B cell (primary cell): ENCODE measurements at regions not wholly inside any gene's neighbourhood (a gene's known extent, or its start where the extent isn't known, plus 50 kb on each side); places are given as distances from the start of the nearest gene placed in this dataset.

Experiments used
- ATAC-seq: fragments of 200-7000 bp; cut with Tn5 transposase; one replicate; pipeline ENCODE4 v1.10.0; 2021; ENCODE audit warnings: low read depth, mild to moderate bottlenecking, moderate number of reproducible peaks, moderate library complexity
- CTCF ChIA-PET: fragments of 350-600 bp; sonication (Branson Sonifier 250); formaldehyde crosslinking; loops from one replicate; lab custom pipeline; 2021; ENCODE audit warnings: antibody characterized with exemption, inconsistent platforms; lab: Charles Lee
- POLR2A ChIA-PET: fragments of 350-600 bp; sonication (Branson Sonifier 250); formaldehyde crosslinking; loops from one replicate; lab custom pipeline; 2021; ENCODE audit warnings: antibody characterized with exemption; lab: Charles Lee
- DNase-seq: peaks from one replicate; pipeline ENCODE4 v3.0.0; 2013
- H2AFZ ChIP-seq: 2 replicates; pipeline ENCODE4 v1.6.1; 2012; ENCODE audit warnings: mild to moderate bottlenecking, low read depth, low read length; ENCODE audit not compliant: insufficient read depth, poor library complexity, severe bottlenecking
- H3K27ac ChIP-seq, 2 donors: 1 replicate in 1 of 2; 2 replicates in 1 of 2; pipeline ENCODE4 v1.5.1; 2012 to 2013; ENCODE audit warnings: low read length in 2 of 2, mild to moderate bottlenecking in 2 of 2, moderate library complexity in 1 of 2
- H3K27me3 ChIP-seq, 4 experiments: fragments of 200-600 bp in 1 of 4; sonication (generic) in 1 of 4; replicated peaks in 1 of 4; 1 replicate in 2 of 4; 2 replicates in 2 of 4; pipeline versions ENCODE4 v1.6.1 to v1.7.0; 2013 to 2016; ENCODE audit warnings: low read length in 3 of 4, mild to moderate bottlenecking in 2 of 4, mixed read lengths in 1 of 4, moderate library complexity in 1 of 4; ENCODE audit not compliant: insufficient read depth in 4 of 4, control insufficient read depth in 3 of 4; ENCODE audit errors: control extremely low read depth in 1 of 4
- H3K36me3 ChIP-seq, 2 experiments: replicated peaks in 1 of 2; 1 replicate in 1 of 2; 2 replicates in 1 of 2; pipeline versions ENCODE4 v1.6.1 to v1.7.1; 2013; ENCODE audit warnings: low read length in 1 of 2; ENCODE audit not compliant: insufficient read depth in 2 of 2, control insufficient read depth in 1 of 2; ENCODE audit errors: control extremely low read depth in 1 of 2, extremely low read depth in 1 of 2
- H3K4me1 ChIP-seq, 2 donors: fragments of 200-600 bp in 1 of 2; sonication (generic) in 1 of 2; 1 replicate in 1 of 2; 2 replicates in 1 of 2; pipeline versions ENCODE4 v1.5.1 to v1.6.1; 2013 to 2017; ENCODE audit warnings: low read length in 2 of 2; ENCODE audit not compliant: control insufficient read depth in 2 of 2, insufficient read depth in 2 of 2
- H3K4me2 ChIP-seq: replicated peaks from 2 replicates; pipeline ENCODE3; 2012; ENCODE audit warnings: mild to moderate bottlenecking, low read depth, low read length; ENCODE audit not compliant: poor library complexity, severe bottlenecking
- H3K4me3 ChIP-seq, 5 experiments: fragments of 200-600 bp in 1 of 5; sonication (generic) in 1 of 5; 1 replicate in 3 of 5; 2 replicates in 2 of 5; pipeline versions ENCODE4 v1.5.1 to v1.7.0; 2011 to 2016; ENCODE audit warnings: low read length in 4 of 5, mild to moderate bottlenecking in 4 of 5, low read depth in 2 of 5, control low read depth in 1 of 5, moderate library complexity in 1 of 5; ENCODE audit not compliant: insufficient read depth in 1 of 5; ENCODE audit errors: control extremely low read depth in 1 of 5, extremely low read depth in 1 of 5
- H3K79me2 ChIP-seq: fragments of 200-600 bp; sonication (generic); one replicate; pipeline ENCODE4 v1.6.0; 2016; ENCODE audit warnings: low read length; ENCODE audit not compliant: control insufficient read depth, insufficient read depth
- H3K9ac ChIP-seq: fragments of 200-600 bp; sonication (generic); 2 replicates; pipeline ENCODE4 v1.6.1; 2017; ENCODE audit warnings: mild to moderate bottlenecking, low read length, moderate library complexity
- H3K9me3 ChIP-seq, 3 donors: one replicate each; pipeline versions ENCODE4 v1.6.1 to v1.7.1; 2013; ENCODE audit warnings: low read length in 2 of 3; ENCODE audit not compliant: control insufficient read depth in 2 of 3, insufficient read depth in 1 of 3; ENCODE audit errors: control extremely low read depth in 1 of 3
- H4K20me1 ChIP-seq: 2 replicates; pipeline ENCODE4 v1.6.0; 2012; ENCODE audit warnings: mild to moderate bottlenecking, low read length; ENCODE audit not compliant: insufficient read depth, control insufficient read depth, poor library complexity, severe bottlenecking
- H3K27ac Mint-ChIP-seq: one replicate; pipeline ENCODE4 v1.8.0; 2021; ENCODE audit warnings: mixed read lengths
- H3K27me3 Mint-ChIP-seq: one replicate; pipeline ENCODE4 v1.8.0; 2021; ENCODE audit warnings: mixed read lengths
- H3K4me1 Mint-ChIP-seq: one replicate; pipeline ENCODE4 v1.8.0; 2021; ENCODE audit warnings: mixed read lengths
- H3K4me3 Mint-ChIP-seq: one replicate; pipeline ENCODE4 v1.8.0; 2021; ENCODE audit warnings: mixed read lengths
- H3K9me3 Mint-ChIP-seq: one replicate; pipeline ENCODE4 v1.8.0; 2022; ENCODE audit warnings: mixed read lengths; ENCODE audit not compliant: insufficient read depth
- EZH2 ChIP-seq: IDR thresholded peaks from 2 replicates; pipeline ENCODE4 v1.6.1; 2012; ENCODE audit warnings: borderline replicate concordance, low read depth, mild to moderate bottlenecking, moderate library complexity, low read length; ENCODE audit not compliant: insufficient read depth, poor library complexity, severe bottlenecking
- WGBS: methylation state at CpG from one replicate; pipeline ENCODE4 v1.1.5; 2013; ENCODE audit warnings: missing lambda C conversion rate; ENCODE audit not compliant: insufficient coverage; 5-methylcytosine and 5-hydroxymethylcytosine counted together
- intact Hi-C: fragments of 100-400 bp; cut with micrococcal nuclease; formaldehyde crosslinking; loops from one replicate; pipeline ENCODE4 v1.10.0; 2022
- TF ChIP-seq, protein P1 (sequence below): fragments of 200-600 bp; IDR thresholded peaks from one replicate; pipeline ENCODE4 v1.8.0; 2022; ENCODE audit warnings: antibody characterized with exemption, mild to moderate bottlenecking

DNA sequence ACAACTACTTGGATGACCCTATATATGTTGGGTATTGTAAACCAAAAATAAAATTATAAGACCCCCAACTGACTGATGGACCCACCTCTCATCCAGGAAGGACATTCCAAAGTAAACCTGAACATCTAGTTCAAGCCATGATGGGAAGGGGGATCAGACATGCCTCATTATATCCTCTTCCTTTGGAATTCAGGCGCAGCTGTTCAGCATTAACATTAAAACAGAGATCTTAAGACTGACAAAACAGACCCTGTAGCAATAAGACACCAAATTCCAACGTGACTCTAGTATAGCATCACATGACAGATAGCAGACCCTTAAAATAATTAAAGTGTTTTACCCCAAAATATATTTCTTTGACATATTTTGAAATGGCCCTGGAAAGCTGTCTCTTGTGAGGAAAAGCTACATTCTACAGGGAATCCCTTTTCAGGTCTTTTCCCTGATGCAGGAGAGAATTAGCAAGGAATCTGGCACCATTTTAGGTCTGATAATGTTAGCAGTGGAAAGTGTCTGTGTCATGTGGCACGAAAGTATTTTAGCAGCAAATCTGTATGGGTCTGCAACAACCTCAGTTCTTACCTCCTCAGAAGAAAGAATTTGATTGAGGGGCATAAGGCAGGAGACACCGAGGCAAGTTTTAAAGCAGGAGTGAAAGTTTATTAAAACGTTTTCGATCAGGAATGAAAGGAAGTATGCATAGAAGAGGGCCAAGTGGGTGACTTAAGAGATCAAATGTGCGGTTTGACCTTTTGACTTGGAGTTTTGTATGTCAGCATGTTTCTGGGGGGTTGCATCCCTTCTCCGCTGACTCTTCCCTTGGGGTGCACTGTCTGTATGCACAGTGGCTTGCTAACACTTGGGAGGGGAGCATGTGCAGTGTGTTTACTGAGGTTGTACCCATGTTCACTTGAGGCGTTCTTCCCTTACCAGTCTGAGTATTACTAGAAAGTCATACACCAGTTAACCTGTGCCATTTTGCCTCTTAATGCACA, 236.6 kb upstream of the PPP1R3A start:
- H3K36me3 ChIP-seq, result no peaks in the 10 kb centered on the region
- no peak overlapping the region for H3K9ac ChIP-seq
- no peaks in the 10 kb centered on the region for H4K20me1 ChIP-seq
- Mint-ChIP-seq H3K27me3 (no peaks in the 10 kb centered on the region), H3K27ac (no peak overlapping the region), H3K9me3 (no peaks in the 10 kb centered on the region), H3K4me1 (no peaks in the 10 kb centered on the region), H3K4me3 (no peak overlapping the region)
- no peaks in the 10 kb centered on the region for H3K9me3 ChIP-seq
- no peak overlapping the region for H3K27ac ChIP-seq
- ChIA-PET CTCF (no interaction called here), POLR2A (no interaction called here)
- no peak overlapping the region for H3K4me2 ChIP-seq
- intact Hi-C loops, result no loop called here
- H2AFZ ChIP-seq, result no peak overlapping the region
- H3K4me3 ChIP-seq, result no peak overlapping the region
- no peak for TF ChIP-seq EZH2
- TF ChIP-seq, protein P1, sequence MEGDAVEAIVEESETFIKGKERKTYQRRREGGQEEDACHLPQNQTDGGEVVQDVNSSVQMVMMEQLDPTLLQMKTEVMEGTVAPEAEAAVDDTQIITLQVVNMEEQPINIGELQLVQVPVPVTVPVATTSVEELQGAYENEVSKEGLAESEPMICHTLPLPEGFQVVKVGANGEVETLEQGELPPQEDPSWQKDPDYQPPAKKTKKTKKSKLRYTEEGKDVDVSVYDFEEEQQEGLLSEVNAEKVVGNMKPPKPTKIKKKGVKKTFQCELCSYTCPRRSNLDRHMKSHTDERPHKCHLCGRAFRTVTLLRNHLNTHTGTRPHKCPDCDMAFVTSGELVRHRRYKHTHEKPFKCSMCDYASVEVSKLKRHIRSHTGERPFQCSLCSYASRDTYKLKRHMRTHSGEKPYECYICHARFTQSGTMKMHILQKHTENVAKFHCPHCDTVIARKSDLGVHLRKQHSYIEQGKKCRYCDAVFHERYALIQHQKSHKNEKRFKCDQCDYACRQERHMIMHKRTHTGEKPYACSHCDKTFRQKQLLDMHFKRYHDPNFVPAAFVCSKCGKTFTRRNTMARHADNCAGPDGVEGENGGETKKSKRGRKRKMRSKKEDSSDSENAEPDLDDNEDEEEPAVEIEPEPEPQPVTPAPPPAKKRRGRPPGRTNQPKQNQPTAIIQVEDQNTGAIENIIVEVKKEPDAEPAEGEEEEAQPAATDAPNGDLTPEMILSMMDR, result no peak
- 90% methylated on average over 6 of the region's 9 CpGs for WGBS
- ATAC-seq (no peak), DNase-seq (no peak)
- no peaks in the 10 kb centered on the region for H3K27me3 ChIP-seq
- H3K79me2 ChIP-seq, result no peaks in the 10 kb centered on the region
- no peaks in the 10 kb centered on the region for H3K4me1 ChIP-seq

DNA sequence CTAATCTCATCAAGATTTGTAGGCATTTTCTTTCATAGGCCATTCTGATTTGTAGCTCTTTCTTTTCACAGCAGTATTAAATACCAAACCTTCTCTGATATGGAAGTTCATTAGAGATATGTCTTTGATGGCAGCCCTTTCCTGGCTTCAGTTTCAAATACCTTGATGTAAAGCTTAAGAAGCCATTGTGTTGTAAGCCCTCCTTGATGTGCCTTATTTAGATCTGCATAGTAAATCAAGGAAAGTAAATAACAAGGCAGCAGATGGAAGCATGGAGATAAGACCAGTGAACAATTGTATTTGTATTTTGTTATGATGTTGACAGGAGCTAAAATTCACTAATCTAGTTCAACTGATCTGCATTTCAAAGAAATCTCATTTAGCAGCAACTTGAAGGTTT, 234.9 kb upstream of the PPP1R3A start:
- no peak for DNase-seq

More for the DNA sequence above, 234.9 kb upstream of the PPP1R3A start:
- no peaks in the 10 kb centered on the region for H3K27me3 ChIP-seq
- no peak for ATAC-seq
- H3K4me1 ChIP-seq, result no peaks in the 10 kb centered on the region
- TF ChIP-seq EZH2, result no peak
- TF ChIP-seq, protein P1, result no peak
- CTCF ChIA-PET, result no interaction called here
- no peak overlapping the region for H3K4me3 Mint-ChIP-seq
- no peak overlapping the region for H3K4me2 ChIP-seq
- no peaks in the 10 kb centered on the region for H3K9me3 ChIP-seq
- H3K79me2 ChIP-seq, result no peaks in the 10 kb centered on the region
- no peaks in the 10 kb centered on the region for H4K20me1 ChIP-seq
- no peak overlapping the region for H3K4me3 ChIP-seq
- intact Hi-C loops, result no loop called here
- no peaks in the 10 kb centered on the region for H3K9me3 Mint-ChIP-seq
- H3K27ac Mint-ChIP-seq, result no peak overlapping the region
- H3K27me3 Mint-ChIP-seq, result no peaks in the 10 kb centered on the region
- no peaks in the 10 kb centered on the region for H3K36me3 ChIP-seq
- no peak overlapping the region for H3K27ac ChIP-seq
- H2AFZ ChIP-seq, result no peak overlapping the region
- POLR2A ChIA-PET, result no interaction called here
- no peak overlapping the region for H3K9ac ChIP-seq
- H3K4me1 Mint-ChIP-seq, result no peaks in the 10 kb centered on the region
